HCT116 (cell line): ENCODE measurements at regions not wholly inside any gene's neighbourhood (a gene's known extent, or its start where the extent isn't known, plus 50 kb on each side); places are given as distances from the start of the nearest gene placed in this dataset.

Source experiments
- ATAC-seq: fragments of 200-7000 bp; cut with Tn5 transposase; 2 replicates; pipeline ENCODE4 v1.9.1; 2020; ENCODE audit warnings: mild to moderate bottlenecking, moderate library complexity
- BruUV-seq: library from RNA; stranded (reverse); fragments of 400-500 nt; replicated peaks from 2 replicates; lab custom pipeline; 2021; lab: Mats Ljungman, UMichigan
- CTCF ChIA-PET: fragments of 300-600 bp; sonication (Branson Sonifier 250); formaldehyde crosslinking; loops from one replicate; lab custom pipeline; 2021; ENCODE audit warnings: antibody characterized with exemption; lab: Charles Lee
- POLR2A ChIA-PET: fragments of 300-600, 350-600 bp; sonication (Branson Sonifier 250); formaldehyde crosslinking; loops from one replicate; lab custom pipeline; 2021; ENCODE audit warnings: antibody characterized with exemption; lab: Charles Lee
- RAD21 ChIA-PET, 2 experiments: fragments of 300-600 bp; sonication (Branson Sonifier 250); formaldehyde crosslinking; loops; one replicate each; lab custom pipeline; 2023; ENCODE audit warnings: low total read pairs in 2 of 2; ENCODE audit not compliant: uncharacterized antibody in 2 of 2, unreplicated experiment in 2 of 2, low non-redundant PET in 1 of 2; lab: Charles Lee
- DNase-seq: peaks from one replicate; pipeline ENCODE4 v3.0.0-alpha.2; 2010; ENCODE audit warnings: low read depth, low spot score
- H2AFZ ChIP-seq: fragments of 200-600 bp; shearing (Covaris generic), sonication (generic); 2 replicates; pipeline ENCODE4 v1.6.1; 2017; ENCODE audit warnings: low read depth, mixed run types, mixed read lengths, antibody characterized with exemption, low read length; ENCODE audit not compliant: poor library complexity, severe bottlenecking
- H3K27ac ChIP-seq: 2 replicates; pipeline ENCODE4 v1.5.1; 2012; ENCODE audit warnings: low read depth, low read length
- H3K27me3 ChIP-seq: fragments of 200-600 bp; sonication (generic); 2 replicates; pipeline ENCODE4 v1.6.1; 2016; ENCODE audit warnings: mixed run types, low read length, mixed read lengths; ENCODE audit not compliant: insufficient read depth
- H3K36me3 ChIP-seq, 2 experiments: fragments of 200-500 bp in 1 of 2; fragments of 200-600 bp in 1 of 2; sonication (Bioruptor generic) in 1 of 2; sonication (generic) in 1 of 2; 2 replicates each; pipeline versions ENCODE4 v1.5.1 to v1.6.1; 2014 to 2016; ENCODE audit warnings: low read length in 2 of 2, inconsistent platforms in 1 of 2, mixed read lengths in 1 of 2, mixed run types in 1 of 2; ENCODE audit not compliant: insufficient read depth in 2 of 2, control insufficient read depth in 1 of 2
- H3K4me1 ChIP-seq, 2 experiments: fragments of 200-600 bp in 1 of 2; sonication (generic) in 1 of 2; 2 replicates each; pipeline versions ENCODE4 v1.5.1 to v1.6.1; 2012 to 2017; ENCODE audit warnings: low read length in 2 of 2, inconsistent platforms in 1 of 2, mild to moderate bottlenecking in 1 of 2, mixed read lengths in 1 of 2, mixed run types in 1 of 2, moderate library complexity in 1 of 2; ENCODE audit not compliant: insufficient read depth in 2 of 2, control insufficient read depth in 1 of 2
- H3K4me2 ChIP-seq: fragments of 200-600 bp; sonication (generic); 2 replicates; pipeline ENCODE4 v1.6.1; 2017; ENCODE audit warnings: mixed run types, low read length, mixed read lengths
- H3K4me3 ChIP-seq, 2 experiments: fragments of 200-600 bp in 1 of 2; sonication (generic) in 1 of 2; replicated peaks in 1 of 2; 2 replicates each; pipeline ENCODE4 v1.5.1; 2011 to 2016; ENCODE audit warnings: low read length in 2 of 2, control low read depth in 1 of 2, low read depth in 1 of 2, mild to moderate bottlenecking in 1 of 2, mixed read lengths in 1 of 2, mixed run types in 1 of 2
- H3K79me2 ChIP-seq: fragments of 200-600 bp; sonication (generic); 2 replicates; pipeline ENCODE4 v1.6.1; 2017; ENCODE audit warnings: mild to moderate bottlenecking, mixed run types, low read length, moderate library complexity, mixed read lengths; ENCODE audit not compliant: insufficient read depth
- H3K9ac ChIP-seq: fragments of 200-600 bp; sonication (generic); 2 replicates; pipeline ENCODE4 v1.6.1; 2016; ENCODE audit warnings: low read length, mixed read lengths
- H3K9me2 ChIP-seq: fragments of 200-600 bp; sonication (generic), shearing (Covaris generic); 2 replicates; pipeline ENCODE4 v1.6.1; 2017; ENCODE audit warnings: mixed run types, mild to moderate bottlenecking, moderate library complexity; ENCODE audit not compliant: insufficient read depth
- H3K9me3 ChIP-seq, 2 experiments: fragments of 200-500 bp in 1 of 2; fragments of 200-600 bp in 1 of 2; sonication (Bioruptor generic) in 1 of 2; sonication (generic) in 1 of 2; 2 replicates each; pipeline ENCODE4 v1.6.1; 2014 to 2017; ENCODE audit warnings: low read length in 2 of 2, mixed read lengths in 2 of 2, inconsistent platforms in 1 of 2, low read depth in 1 of 2, mild to moderate bottlenecking in 1 of 2, mixed run types in 1 of 2, moderate library complexity in 1 of 2; ENCODE audit not compliant: control insufficient read depth in 1 of 2, insufficient read depth in 1 of 2
- H4K20me1 ChIP-seq: fragments of 200-600 bp; sonication (generic), shearing (Covaris generic); 2 replicates; pipeline ENCODE4 v1.6.1; 2017; ENCODE audit warnings: mixed run types, mild to moderate bottlenecking, moderate library complexity; ENCODE audit not compliant: insufficient read depth
- ATF3 ChIP-seq: IDR thresholded peaks from 2 replicates; pipeline ENCODE4 v1.6.1; 2012
- CEBPB ChIP-seq: IDR thresholded peaks from 2 replicates; pipeline ENCODE4 v1.6.1; 2012; ENCODE audit warnings: low read depth
- EGR1 ChIP-seq: IDR thresholded peaks from 2 replicates; pipeline ENCODE4 v1.6.1; 2012; ENCODE audit warnings: low read depth
- EZH2phosphoT487 ChIP-seq: fragments of 200-600 bp; IDR thresholded peaks from 2 replicates; pipeline ENCODE4 v1.6.1; 2018; ENCODE audit warnings: antibody characterized with exemption, borderline replicate concordance
- FOSL1 ChIP-seq: IDR thresholded peaks from 2 replicates; pipeline ENCODE4 v1.6.1; 2012; ENCODE audit warnings: low read depth
- JUND ChIP-seq: IDR thresholded peaks from 2 replicates; pipeline ENCODE4 v1.6.1; 2012
- MAX ChIP-seq: IDR thresholded peaks from 2 replicates; pipeline ENCODE4 v1.6.1; 2012
- RAD21 ChIP-seq: IDR thresholded peaks from 2 replicates; pipeline ENCODE4 v1.6.1; 2012; ENCODE audit warnings: low read depth, mild to moderate bottlenecking
- SP1 ChIP-seq: IDR thresholded peaks from 2 replicates; pipeline ENCODE4 v1.6.1; 2012; ENCODE audit warnings: low read depth
- SRF ChIP-seq: IDR thresholded peaks from 2 replicates; pipeline ENCODE4 v1.6.1; 2012; ENCODE audit warnings: low read depth
- YY1 ChIP-seq: IDR thresholded peaks from 2 replicates; pipeline ENCODE4 v1.6.1; 2011; ENCODE audit warnings: low read length, low read depth, moderate library complexity, mild to moderate bottlenecking; ENCODE audit not compliant: insufficient replicate concordance; ENCODE audit errors: extremely low read depth
- intact Hi-C: fragments of 100-400 bp; cut with micrococcal nuclease; formaldehyde crosslinking; loops from 2 replicates; pipeline ENCODE4 v1.10.0; 2022

- TF ChIP-seq FOSL1 (no peak), RAD21 (no peak), EZH2phosphoT487 (no peak), SRF (no peak), JUND (no peak), YY1 (no peak), CEBPB (no peak), SP1 (no peak), EGR1 (no peak)
These were observed 164.6 kb upstream of the NRIP1 start (continued) for GRCh38 chr21:15229390-15229789.

GRCh38 chr21:15233611-15234010, 168.8 kb upstream of the NRIP1 start:
- Histone ChIP-seq H3K9me3 (no peaks in the 10 kb centered on the region; a peak in 1 of 4 replicates), H3K9ac (no peak overlapping the region), H3K79me2 (no peaks in the 10 kb centered on the region), H3K27ac (no peak overlapping the region), H3K9me2 (no peaks in the 10 kb centered on the region), H2AFZ (no peak overlapping the region), H3K4me1 (no peaks in the 10 kb centered on the region), H3K36me3 (no peaks in the 10 kb centered on the region), H3K4me3 (no peak overlapping the region), H3K4me2 (no peak overlapping the region), H4K20me1 (no peaks in the 10 kb centered on the region), H3K27me3 (no peaks in the 10 kb centered on the region)
- POLR2A ChIA-PET = no interaction called here
- BruUV-seq = no TSS peak
- RAD21 ChIA-PET = no interaction called here
- TF ChIP-seq MAX (no peak), ATF3 (no peak), CEBPB (no peak)
- CTCF ChIA-PET = no interaction called here
- DNase-seq (no peak), ATAC-seq (no peak)
- intact Hi-C loops = no loop called here
